ENCODE measurements at regions not wholly inside any gene's neighbourhood (a gene's known extent, or its start where the extent isn't known, plus 50 kb on each side); places are given as distances from the start of the nearest gene placed in this dataset.

- H4K8ac ChIP-seq (ENCODE audit: extremely low read depth, insufficient read depth, low read length): no peak overlapping the region; the same call in 1 of the 2 replicates
- H4K5ac ChIP-seq (ENCODE audit: insufficient read length, low read depth, low read length): no peak overlapping the region
- H3K79me1 ChIP-seq (ENCODE audit: low read depth, low read length): no peaks in the 10 kb centered on the region
- no peak overlapping the region for H3K23ac ChIP-seq (ENCODE audit: insufficient read length)
- no peak overlapping the region for H2AK5ac ChIP-seq (ENCODE audit: low read depth, low read length)
- H3K9me3 ChIP-seq (ENCODE audit: insufficient read depth in 2 of 2, low read depth in 1 of 2, low read length in 1 of 2): no peaks in the 10 kb centered on the region; a peak in 1 of 4 replicates
- no peak overlapping the region for H2BK20ac ChIP-seq (ENCODE audit: low read length)
- no peak overlapping the region for H3K4me3 ChIP-seq (ENCODE audit: extremely low read depth in 1 of 4, insufficient read depth in 2 of 4, low read depth in 3 of 4, low read length in 4 of 4)
- POLR2A ChIA-PET (ENCODE audit: partially characterized antibody): no interaction called here
- H3K27me3 ChIP-seq (replicated peaks in 1 of 4; ENCODE audit: control insufficient read depth in 3 of 4, extremely low read depth in 1 of 4, insufficient read depth in 3 of 4, low read length in 3 of 4): no peaks in the 10 kb centered on the region; a peak in 2 of 7 replicates
- FAIRE-seq: no peak
- no peak overlapping the region for H3K4me2 ChIP-seq (ENCODE audit: insufficient read depth in 1 of 2, low read depth in 2 of 2, low read length in 2 of 2)
- H3K23me2 ChIP-seq (ENCODE audit: low read depth, low read length): no peaks in the 10 kb centered on the region
- H2BK5ac ChIP-seq (ENCODE audit: low read depth, low read length): no peak overlapping the region
- WGBS, 2 experiments (ENCODE audit: extremely low coverage in 1 of 2, insufficient coverage in 1 of 2, insufficient read length in 1 of 2, insufficient replicate concordance in 2 of 2, low coverage in 1 of 2, low lambda C conversion rate in 2 of 2, missing lambda C conversion rate in 1 of 2): 94% methylated on average over 51 of the region's 67 CpGs; no CpG with 5 or more reads in 1 of the 2 experiments
- CTCF ChIA-PET (ENCODE audit: partially characterized antibody): interaction anchor here (1.5 kb wide), 1 partner anchor 11 kb away, joined by 5 read pairs; no protein-coding TSS in a partner anchor
- no peak overlapping the region for H4K91ac ChIP-seq (replicated peaks; ENCODE audit: insufficient read length, low read length)
- H4K20me1 ChIP-seq (replicated peaks in 1 of 2; ENCODE audit: control insufficient read depth in 1 of 2, insufficient read depth in 2 of 2, low read length in 2 of 2): no peaks in the 10 kb centered on the region
- H2BK12ac ChIP-seq (ENCODE audit: low read depth, low read length): peak overlapping the region; percentile 60; the same call in 1 of the 2 replicates
- no peak overlapping the region for H3K14ac ChIP-seq (ENCODE audit: insufficient read length)
- H2AFZ ChIP-seq (ENCODE audit: low read length): no peak overlapping the region
- no peaks in the 10 kb centered on the region for H3K36me3 ChIP-seq (ENCODE audit: control insufficient read depth in 2 of 4, insufficient read depth in 4 of 4, low read length in 3 of 4)
- H3K4me1 ChIP-seq (replicated peaks in 1 of 4; ENCODE audit: control insufficient read depth in 3 of 4, insufficient read depth in 4 of 4, low read length in 3 of 4): peaks cover 0 to 9% (median 0%) of the 10 kb centered on the region in 4 experiments; a peak in 2 of 7 replicates
- H3K27ac ChIP-seq (ENCODE audit: low read depth, low read length): no peak overlapping the region
- H3K56ac ChIP-seq (replicated peaks; ENCODE audit: insufficient read length, low read depth, low read length): no peak overlapping the region
- no peak overlapping the region for H2BK120ac ChIP-seq (replicated peaks; ENCODE audit: low read depth, low read length)
- H3K4ac ChIP-seq (replicated peaks; ENCODE audit: insufficient read length, low read depth, low read length): no peak overlapping the region
- no peak for DNase-seq (ENCODE audit: low read depth in 1 of 2, low spot score in 2 of 2)
- no peak overlapping the region for H3K9ac ChIP-seq (replicated peaks in 1 of 4; ENCODE audit: extremely low read depth in 1 of 4, low read depth in 3 of 4, low read length in 3 of 4)
- no peaks in the 10 kb centered on the region for H3K79me2 ChIP-seq (ENCODE audit: control insufficient read depth in 1 of 2, insufficient read depth in 2 of 2, low read length in 2 of 2)
- no peak overlapping the region for H3K18ac ChIP-seq (ENCODE audit: extremely low read depth, low read length)
- H2BK15ac ChIP-seq (ENCODE audit: low read length): no peak overlapping the region
- TF ChIP-seq SRF (IDR thresholded peaks at IDR 0.05; ENCODE audit: low read depth, low read length): no peak
These were observed 267.0 kb downstream of the DLL1 start for GRCh38 chr6:170023620-170024521.

Data from H1 (cell line).